ENCODE measurements at regions not wholly inside any gene's neighbourhood (a gene's known extent, or its start where the extent isn't known, plus 50 kb on each side); places are given as distances from the start of the nearest gene placed in this dataset.

DNA sequence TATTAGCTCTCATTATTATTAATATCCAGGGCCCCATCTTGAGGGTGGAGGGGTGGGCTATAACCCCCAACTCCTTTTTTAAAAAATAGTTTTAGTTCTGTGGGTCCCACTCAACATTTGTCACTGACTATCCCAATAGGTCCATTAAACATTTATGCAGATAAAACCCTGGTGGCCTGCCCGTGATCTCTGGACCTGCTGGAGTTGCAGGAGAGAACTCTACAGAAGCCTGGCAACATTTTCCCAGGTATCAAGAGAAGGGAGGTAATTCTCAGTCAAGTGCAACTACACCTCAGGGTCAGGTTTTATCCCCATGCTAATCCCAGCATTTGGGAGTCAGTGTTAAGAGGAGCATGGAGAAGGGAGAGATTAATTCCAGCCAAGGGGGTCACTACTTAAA lies 264.4 kb upstream of the PROK2 start:
- ChIA-PET CTCF (no interaction called here), POLR2A (ENCODE audit: unreplicated experiment) (no interaction called here)
- no peak overlapping the region for H3K4me3 ChIP-seq (ENCODE audit: insufficient read depth, low read depth, low read length)
- no peak overlapping the region for H4K5ac ChIP-seq (ENCODE audit: low read depth, low read length)
- no peak overlapping the region for H2AK5ac ChIP-seq (ENCODE audit: low read depth, low read length)
- no peaks in the 10 kb centered on the region for H3K4me1 ChIP-seq (ENCODE audit: control insufficient read depth, insufficient read depth, low read length)
- no peak overlapping the region for H2BK15ac ChIP-seq (ENCODE audit: low read depth, low read length)
- no peak overlapping the region for H3K56ac ChIP-seq (ENCODE audit: extremely low read depth, insufficient read depth, low read length)
- intact Hi-C loops (cut with micrococcal nuclease) (no loop called here), dilution Hi-C loops (cut with HindIII; ENCODE audit: low sequenced_read_pairs, unreplicated experiment) (no loop called here), in situ Hi-C loops (cut with MboI; ENCODE audit: low sequenced_read_pairs) (no loop called here)
- no peak overlapping the region for H3K27ac ChIP-seq (ENCODE audit: insufficient read depth, low read length)
- H2BK20ac ChIP-seq (ENCODE audit: low read depth, low read length): no peak overlapping the region
- no peak overlapping the region for H4K8ac ChIP-seq (ENCODE audit: low read depth in 2 of 2, low read length in 2 of 2)
- no peak overlapping the region for H2BK120ac ChIP-seq (ENCODE audit: low read depth, low read length)
- no peak overlapping the region for H3K14ac ChIP-seq (replicated peaks; ENCODE audit: low read depth, low read length)
- H4K91ac ChIP-seq (ENCODE audit: insufficient read depth, low read depth, low read length): no peak overlapping the region
- H4K20me1 ChIP-seq (ENCODE audit: insufficient read depth, low read length): no peaks in the 10 kb centered on the region
- no peak for ATAC-seq (ENCODE audit: low read depth)
- peaks cover 1% of the 10 kb centered on the region; the same call in 1 of the 2 replicates for H3K27me3 ChIP-seq (ENCODE audit: control insufficient read depth, insufficient read depth, low read length)
- H3K9me3 ChIP-seq (ENCODE audit: control insufficient read depth, insufficient read depth, low read length): no peaks in the 10 kb centered on the region
- H3K9ac ChIP-seq (ENCODE audit: low read depth, low read length): no peak overlapping the region
- TF ChIP-seq RAD21 (IDR thresholded peaks at IDR 0.05; ENCODE audit: low read length) (no peak), BHLHE40 (IDR thresholded peaks at IDR 0.05; ENCODE audit: low read depth, low read length) (no peak), MXI1 (IDR thresholded peaks at IDR 0.05; ENCODE audit: borderline replicate concordance, low read depth, low read length) (no peak), CHD1 (IDR thresholded peaks at IDR 0.05; ENCODE audit: low read depth, low read length) (no peak), ELK1 (IDR thresholded peaks at IDR 0.05; ENCODE audit: borderline replicate concordance, low read depth, low read length) (no peak), CEBPB (IDR thresholded peaks at IDR 0.05; ENCODE audit: low read depth, low read length) (no peak), POLR2A (IDR thresholded peaks at IDR 0.05; ENCODE audit: low read depth, low read length) (no peak)
- no peak overlapping the region for H3K4ac ChIP-seq (ENCODE audit: low read depth, low read length)
- no TSS peak for BruUV-seq (replicated peaks)
- no peak overlapping the region for H2BK5ac ChIP-seq (ENCODE audit: low read depth, low read length, poor library complexity, severe bottlenecking)
- no CpG with 5 or more reads among the region's 1 CpG for WGBS, 2 experiments (ENCODE audit: extremely low coverage in 2 of 2, insufficient read length in 1 of 2)
- H3K79me1 ChIP-seq (ENCODE audit: low read depth in 1 of 2, low read length in 2 of 2): no peaks in the 10 kb centered on the region
- H2AK9ac ChIP-seq (replicated peaks; ENCODE audit: low read depth, low read length, poor library complexity): no peak overlapping the region
- no peak overlapping the region for H3K4me2 ChIP-seq (ENCODE audit: low read depth, low read length)
- H3K23ac ChIP-seq (ENCODE audit: low read depth, low read length): no peak overlapping the region
- H3K36me3 ChIP-seq (ENCODE audit: control insufficient read depth, insufficient read depth, low read length): no peaks in the 10 kb centered on the region
- no peaks in the 10 kb centered on the region for H3K9me1 ChIP-seq (ENCODE audit: insufficient read depth, low read length)
- no peak for DNase-seq
- H2AFZ ChIP-seq (replicated peaks; ENCODE audit: low read length, poor library complexity): no peak overlapping the region
- no peak overlapping the region for H3K18ac ChIP-seq (ENCODE audit: low read depth, low read length)

Data from IMR-90 (cell line).